ENCODE measurements at regions not wholly inside any gene's neighbourhood (a gene's known extent, or its start where the extent isn't known, plus 50 kb on each side); places are given as distances from the start of the nearest gene placed in this dataset.

DNA sequence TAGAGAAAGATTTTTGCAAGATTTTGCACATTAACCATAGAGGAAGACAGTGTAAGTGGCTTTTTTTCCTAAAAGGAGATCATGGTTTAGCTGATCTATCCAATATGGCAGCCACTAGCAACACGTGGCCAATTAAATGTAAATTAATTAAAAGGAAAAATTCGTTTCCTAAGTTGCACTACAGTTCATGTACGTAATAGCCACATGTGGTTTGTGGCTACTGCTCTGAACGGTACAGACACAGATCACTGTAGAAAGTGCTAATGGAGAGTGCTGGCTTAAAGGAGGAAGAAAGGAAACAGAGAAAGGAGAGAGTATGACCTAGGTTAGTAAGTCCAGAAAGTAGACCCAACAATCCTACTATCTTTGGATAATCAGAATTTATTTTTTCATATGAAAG lies 170.8 kb downstream of the SIPA1L2 start:
- TF ChIP-seq, protein P1, sequence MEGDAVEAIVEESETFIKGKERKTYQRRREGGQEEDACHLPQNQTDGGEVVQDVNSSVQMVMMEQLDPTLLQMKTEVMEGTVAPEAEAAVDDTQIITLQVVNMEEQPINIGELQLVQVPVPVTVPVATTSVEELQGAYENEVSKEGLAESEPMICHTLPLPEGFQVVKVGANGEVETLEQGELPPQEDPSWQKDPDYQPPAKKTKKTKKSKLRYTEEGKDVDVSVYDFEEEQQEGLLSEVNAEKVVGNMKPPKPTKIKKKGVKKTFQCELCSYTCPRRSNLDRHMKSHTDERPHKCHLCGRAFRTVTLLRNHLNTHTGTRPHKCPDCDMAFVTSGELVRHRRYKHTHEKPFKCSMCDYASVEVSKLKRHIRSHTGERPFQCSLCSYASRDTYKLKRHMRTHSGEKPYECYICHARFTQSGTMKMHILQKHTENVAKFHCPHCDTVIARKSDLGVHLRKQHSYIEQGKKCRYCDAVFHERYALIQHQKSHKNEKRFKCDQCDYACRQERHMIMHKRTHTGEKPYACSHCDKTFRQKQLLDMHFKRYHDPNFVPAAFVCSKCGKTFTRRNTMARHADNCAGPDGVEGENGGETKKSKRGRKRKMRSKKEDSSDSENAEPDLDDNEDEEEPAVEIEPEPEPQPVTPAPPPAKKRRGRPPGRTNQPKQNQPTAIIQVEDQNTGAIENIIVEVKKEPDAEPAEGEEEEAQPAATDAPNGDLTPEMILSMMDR (IDR thresholded peaks at IDR 0.05), result no peak
- TF ChIP-seq POLR2A (IDR thresholded peaks at IDR 0.05), result no peak
